ENCODE measurements at regions not wholly inside any gene's neighbourhood (a gene's known extent, or its start where the extent isn't known, plus 50 kb on each side); places are given as distances from the start of the nearest gene placed in this dataset.

- no peak for TF ChIP-seq KAT7 (CRISPR knock-in tag; IDR thresholded peaks at IDR 0.05; ENCODE audit: borderline replicate concordance)
- TF ChIP-seq, protein P1, sequence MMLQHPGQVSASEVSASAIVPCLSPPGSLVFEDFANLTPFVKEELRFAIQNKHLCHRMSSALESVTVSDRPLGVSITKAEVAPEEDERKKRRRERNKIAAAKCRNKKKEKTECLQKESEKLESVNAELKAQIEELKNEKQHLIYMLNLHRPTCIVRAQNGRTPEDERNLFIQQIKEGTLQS (CRISPR knock-in tag; conservative IDR thresholded peaks at IDR 0.05), result no peak
- TF ChIP-seq, protein P2, sequence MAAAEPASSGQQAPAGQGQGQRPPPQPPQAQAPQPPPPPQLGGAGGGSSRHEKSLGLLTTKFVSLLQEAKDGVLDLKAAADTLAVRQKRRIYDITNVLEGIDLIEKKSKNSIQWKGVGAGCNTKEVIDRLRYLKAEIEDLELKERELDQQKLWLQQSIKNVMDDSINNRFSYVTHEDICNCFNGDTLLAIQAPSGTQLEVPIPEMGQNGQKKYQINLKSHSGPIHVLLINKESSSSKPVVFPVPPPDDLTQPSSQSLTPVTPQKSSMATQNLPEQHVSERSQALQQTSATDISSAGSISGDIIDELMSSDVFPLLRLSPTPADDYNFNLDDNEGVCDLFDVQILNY (CRISPR knock-in tag; IDR thresholded peaks at IDR 0.05), result no peak
- no peak for TF ChIP-seq RELA (CRISPR knock-in tag; IDR thresholded peaks at IDR 0.05; ENCODE audit: borderline replicate concordance)
- no peak for TF ChIP-seq FOXJ3 (CRISPR knock-in tag; IDR thresholded peaks at IDR 0.05; ENCODE audit: borderline replicate concordance)
- no peak for TF ChIP-seq TCF7 (CRISPR knock-in tag; IDR thresholded peaks at IDR 0.05; ENCODE audit: low read depth)
- TF ChIP-seq JAZF1 (CRISPR knock-in tag; IDR thresholded peaks at IDR 0.05), result no peak
- no peak for TF ChIP-seq HMGA2 (CRISPR knock-in tag; IDR thresholded peaks at IDR 0.05)
- no peak for TF ChIP-seq SP1 (CRISPR knock-in tag; conservative IDR thresholded peaks at IDR 0.05)
- no peak for TF ChIP-seq ZNF317 (CRISPR knock-in tag; IDR thresholded peaks at IDR 0.05; ENCODE audit: borderline replicate concordance, low read depth)
Observed at GRCh38 chr14:34180434-34180833, 229.6 kb upstream of the EGLN3 start (continued).

GRCh38 chr14:34179727-34180126 lies 228.9 kb upstream of the EGLN3 start:
- CTCF ChIA-PET, result no interaction called here
- Mint-ChIP-seq H3K36me3 (no peaks in the 10 kb centered on the region), H3K27me3 (ENCODE audit: low read depth) (no peaks in the 10 kb centered on the region), H3K4me1 (peaks cover 13% of the 10 kb centered on the region), H3K9me3 (no peaks in the 10 kb centered on the region), H3K27ac (no peak overlapping the region), H3K4me3 (no peak overlapping the region)
- POLR2A ChIA-PET, result no interaction called here
- TF ChIP-seq ZNF671 (CRISPR knock-in tag; IDR thresholded peaks at IDR 0.05) (no peak), SOX15 (CRISPR knock-in tag; IDR thresholded peaks at IDR 0.05) (no peak), GRHL2 (CRISPR knock-in tag; IDR thresholded peaks at IDR 0.05; ENCODE audit: insufficient replicate concordance, severe bottlenecking) (no peak), ZNF138 (CRISPR knock-in tag; conservative IDR thresholded peaks at IDR 0.05) (no peak), FOXP1 (CRISPR knock-in tag; IDR thresholded peaks at IDR 0.05; ENCODE audit: borderline replicate concordance) (no peak), CTCF (IDR thresholded peaks at IDR 0.05) (no peak), ZNF121 (CRISPR knock-in tag; IDR thresholded peaks at IDR 0.05) (no peak), GABPB1 (CRISPR knock-in tag; IDR thresholded peaks at IDR 0.05) (no peak), IRF1 (CRISPR knock-in tag; IDR thresholded peaks at IDR 0.05) (no peak), TEAD4 (CRISPR knock-in tag; IDR thresholded peaks at IDR 0.05) (no peak), CBFB (CRISPR knock-in tag; IDR thresholded peaks at IDR 0.05; ENCODE audit: low read depth) (no peak), MYBL2 (CRISPR knock-in tag; IDR thresholded peaks at IDR 0.05) (no peak), FOXJ3 (CRISPR knock-in tag; IDR thresholded peaks at IDR 0.05; ENCODE audit: borderline replicate concordance) (no peak), FOXK1 (CRISPR knock-in tag; IDR thresholded peaks at IDR 0.05) (no peak), OVOL2 (CRISPR knock-in tag; IDR thresholded peaks at IDR 0.05; ENCODE audit: borderline replicate concordance) (no peak)
- TF ChIP-seq, protein P3, sequence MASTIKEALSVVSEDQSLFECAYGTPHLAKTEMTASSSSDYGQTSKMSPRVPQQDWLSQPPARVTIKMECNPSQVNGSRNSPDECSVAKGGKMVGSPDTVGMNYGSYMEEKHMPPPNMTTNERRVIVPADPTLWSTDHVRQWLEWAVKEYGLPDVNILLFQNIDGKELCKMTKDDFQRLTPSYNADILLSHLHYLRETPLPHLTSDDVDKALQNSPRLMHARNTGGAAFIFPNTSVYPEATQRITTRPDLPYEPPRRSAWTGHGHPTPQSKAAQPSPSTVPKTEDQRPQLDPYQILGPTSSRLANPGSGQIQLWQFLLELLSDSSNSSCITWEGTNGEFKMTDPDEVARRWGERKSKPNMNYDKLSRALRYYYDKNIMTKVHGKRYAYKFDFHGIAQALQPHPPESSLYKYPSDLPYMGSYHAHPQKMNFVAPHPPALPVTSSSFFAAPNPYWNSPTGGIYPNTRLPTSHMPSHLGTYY (CRISPR knock-in tag; IDR thresholded peaks at IDR 0.05), result no peak
- TF ChIP-seq, protein P4, sequence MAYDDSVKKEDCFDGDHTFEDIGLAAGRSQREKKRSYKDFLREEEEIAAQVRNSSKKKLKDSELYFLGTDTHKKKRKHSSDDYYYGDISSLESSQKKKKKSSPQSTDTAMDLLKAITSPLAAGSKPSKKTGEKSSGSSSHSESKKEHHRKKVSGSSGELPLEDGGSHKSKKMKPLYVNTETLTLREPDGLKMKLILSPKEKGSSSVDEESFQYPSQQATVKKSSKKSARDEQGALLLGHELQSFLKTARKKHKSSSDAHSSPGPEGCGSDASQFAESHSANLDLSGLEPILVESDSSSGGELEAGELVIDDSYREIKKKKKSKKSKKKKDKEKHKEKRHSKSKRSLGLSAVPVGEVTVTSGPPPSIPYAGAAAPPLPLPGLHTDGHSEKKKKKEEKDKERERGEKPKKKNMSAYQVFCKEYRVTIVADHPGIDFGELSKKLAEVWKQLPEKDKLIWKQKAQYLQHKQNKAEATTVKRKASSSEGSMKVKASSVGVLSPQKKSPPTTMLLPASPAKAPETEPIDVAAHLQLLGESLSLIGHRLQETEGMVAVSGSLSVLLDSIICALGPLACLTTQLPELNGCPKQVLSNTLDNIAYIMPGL (CRISPR knock-in tag; IDR thresholded peaks at IDR 0.05), result no peak
- TF ChIP-seq, protein P2 (CRISPR knock-in tag; IDR thresholded peaks at IDR 0.05), result no peak
- ATAC-seq (no peak), DNase-seq (ENCODE audit: low spot score) (no peak)
